GM19438 (cell line): ENCODE measurements at regions not wholly inside any gene's neighbourhood (a gene's known extent, or its start where the extent isn't known, plus 50 kb on each side); places are given as distances from the start of the nearest gene placed in this dataset.
"Not testable (repeated sequence)": the region's sequence is repeated elsewhere in the genome, so short reads cannot be mapped to it uniquely, and the experiment has no call there.

Experiments used
- ATAC-seq: cut with Tn5 transposase; IDR thresholded peaks from one replicate; pipeline ENCODE4 v1.9.1; 2021; ENCODE audit warnings: low read depth; ENCODE audit not compliant: unreplicated experiment

GRCh38 chr5:57066924-57067596, 106.8 kb upstream of the GPBP1 start:
- ATAC-seq, result no peak

- no peak for ATAC-seq
Observed at GRCh38 chr5:57067597-57067924, 106.3 kb upstream of the GPBP1 start.

- no peak for ATAC-seq
Observed at GRCh38 chr5:57069115-57069835, 104.6 kb upstream of the GPBP1 start.

GRCh38 chr5:57072218-57072892, 101.5 kb upstream of the GPBP1 start:
- ATAC-seq, result no peak

GRCh38 chr5:57082441-57083067, 91.3 kb upstream of the GPBP1 start:
- no peak for ATAC-seq

- ATAC-seq, result no peak
Observed at GRCh38 chr5:57085306-57086081, 88.4 kb upstream of the GPBP1 start.

- ATAC-seq, result not testable (repeated sequence)
Observed at GRCh38 chr5:57087947-57088346, 85.9 kb upstream of the GPBP1 start.

- no peak for ATAC-seq
Observed at GRCh38 chr5:57094753-57095683, 78.8 kb upstream of the GPBP1 start.

- ATAC-seq, result no peak
Observed at GRCh38 chr5:57097526-57097925, 76.3 kb upstream of the GPBP1 start.

GRCh38 chr5:57102189-57102904, 71.5 kb upstream of the GPBP1 start:
- no peak for ATAC-seq

GRCh38 chr5:57102905-57103255, 71.0 kb upstream of the GPBP1 start:
- no peak for ATAC-seq

- no peak for ATAC-seq
Observed at GRCh38 chr5:57103317-57103907, 70.4 kb upstream of the GPBP1 start.

- no peak for ATAC-seq
Observed at GRCh38 chr5:57106661-57107060, 67.2 kb upstream of the GPBP1 start.

GRCh38 chr5:57111993-57112392, 61.9 kb upstream of the GPBP1 start:
- ATAC-seq, result no peak

GRCh38 chr5:57113481-57113880, 60.4 kb upstream of the GPBP1 start:
- ATAC-seq, result no peak

GRCh38 chr5:57117596-57117995, 56.3 kb upstream of the GPBP1 start:
- ATAC-seq, result no peak

- ATAC-seq, result no peak
Observed at GRCh38 chr5:57119031-57119430, 54.8 kb upstream of the GPBP1 start.

GRCh38 chr5:57124014-57124413, 49.8 kb upstream of the GPBP1 start:
- ATAC-seq, result no peak
